ENCODE measurements at regions not wholly inside any gene's neighbourhood (a gene's known extent, or its start where the extent isn't known, plus 50 kb on each side); places are given as distances from the start of the nearest gene placed in this dataset.

GRCh38 chr4:31065086-31065485 lies 344.9 kb downstream of the PCDH7 start:
- Histone ChIP-seq H3K14ac (ENCODE audit: low read length in 2 of 2) (no peak overlapping the region), H4K91ac (ENCODE audit: low read length) (no peak overlapping the region), H2BK12ac (ENCODE audit: low read length in 2 of 2) (no peak overlapping the region), H2BK5ac (ENCODE audit: low read depth, low read length, poor library complexity, severe bottlenecking) (no peak overlapping the region), H3K27ac (ENCODE audit: low read length, poor library complexity, severe bottlenecking) (no peak overlapping the region), H3K18ac (ENCODE audit: low read depth in 1 of 2, low read length in 2 of 2) (no peak overlapping the region), H2BK120ac (ENCODE audit: low read depth, low read length) (no peak overlapping the region), H3K4me2 (ENCODE audit: low read length, poor library complexity, severe bottlenecking) (no peak overlapping the region), H3K23ac (ENCODE audit: low read length in 2 of 2) (no peak overlapping the region), H2BK15ac (ENCODE audit: low read depth, poor library complexity, severe bottlenecking) (no peak overlapping the region), H3K4me1 (ENCODE audit: control insufficient read depth, insufficient read depth, low read depth, low read length) (no peaks in the 10 kb centered on the region), H3K9me3 (ENCODE audit: control insufficient read depth, low read length) (no peaks in the 10 kb centered on the region), H3K27me3 (ENCODE audit: control insufficient read depth in 1 of 2, insufficient read depth in 1 of 2, low read length in 2 of 2) (no peaks in the 10 kb centered on the region), H3K36me3 (ENCODE audit: control insufficient read depth in 1 of 2, insufficient read depth in 2 of 2, low read depth in 1 of 2, low read length in 2 of 2) (no peaks in the 10 kb centered on the region), H4K8ac (ENCODE audit: low read length) (no peak overlapping the region), H2AK5ac (ENCODE audit: low read length, severe bottlenecking) (no peak overlapping the region), H3K79me1 (replicated peaks; ENCODE audit: low read length, poor library complexity, severe bottlenecking) (no peaks in the 10 kb centered on the region), H3K9ac (ENCODE audit: low read length) (no peak overlapping the region), H3K4ac (ENCODE audit: low read depth in 1 of 2, low read length in 2 of 2) (no peak overlapping the region), H2AFZ (ENCODE audit: low read depth, low read length) (no peak overlapping the region), H3K4me3 (ENCODE audit: insufficient read depth in 1 of 2, low read depth in 1 of 2, low read length in 2 of 2) (no peak overlapping the region)
- no peak for DNase-seq
- WGBS = 91% methylated on average over 3 of the region's 3 CpGs

GRCh38 chr4:31068257-31069075 lies 348.3 kb downstream of the PCDH7 start:
- no peaks in the 10 kb centered on the region for H3K27me3 ChIP-seq (ENCODE audit: control insufficient read depth in 1 of 2, insufficient read depth in 1 of 2, low read length in 2 of 2)
- H3K36me3 ChIP-seq (ENCODE audit: control insufficient read depth in 1 of 2, insufficient read depth in 2 of 2, low read depth in 1 of 2, low read length in 2 of 2) = no peaks in the 10 kb centered on the region
- H2BK15ac ChIP-seq (ENCODE audit: low read depth, poor library complexity, severe bottlenecking) = no peak overlapping the region
- no peak overlapping the region for H2BK12ac ChIP-seq (ENCODE audit: low read length in 2 of 2)
- no peak overlapping the region for H2BK5ac ChIP-seq (ENCODE audit: low read depth, low read length, poor library complexity, severe bottlenecking)
- WGBS = 91% methylated on average over 8 of the region's 11 CpGs
- no peaks in the 10 kb centered on the region for H3K79me1 ChIP-seq (replicated peaks; ENCODE audit: low read length, poor library complexity, severe bottlenecking)
- DNase-seq = peak; percentile 30
- H3K14ac ChIP-seq (ENCODE audit: low read length in 2 of 2) = no peak overlapping the region
- no peak overlapping the region for H2AFZ ChIP-seq (ENCODE audit: low read depth, low read length)
- H3K27ac ChIP-seq (ENCODE audit: low read length, poor library complexity, severe bottlenecking) = no peak overlapping the region
- no peak overlapping the region for H3K4ac ChIP-seq (ENCODE audit: low read depth in 1 of 2, low read length in 2 of 2)
- H3K4me1 ChIP-seq (ENCODE audit: control insufficient read depth, insufficient read depth, low read depth, low read length) = no peaks in the 10 kb centered on the region
- no peak overlapping the region for H2BK120ac ChIP-seq (ENCODE audit: low read depth, low read length)
- no peak overlapping the region for H3K18ac ChIP-seq (ENCODE audit: low read depth in 1 of 2, low read length in 2 of 2)
- H3K4me3 ChIP-seq (ENCODE audit: insufficient read depth in 1 of 2, low read depth in 1 of 2, low read length in 2 of 2) = no peak overlapping the region
- H4K8ac ChIP-seq (ENCODE audit: low read length) = no peak overlapping the region
- H3K9ac ChIP-seq (ENCODE audit: low read length) = no peak overlapping the region
- H3K23ac ChIP-seq (ENCODE audit: low read length in 2 of 2) = no peak overlapping the region
- peak overlapping the region; percentile 1 for H3K4me2 ChIP-seq (ENCODE audit: low read length, poor library complexity, severe bottlenecking)
- no peak overlapping the region for H2AK5ac ChIP-seq (ENCODE audit: low read length, severe bottlenecking)
- no peaks in the 10 kb centered on the region for H3K9me3 ChIP-seq (ENCODE audit: control insufficient read depth, low read length)
- no peak overlapping the region for H4K91ac ChIP-seq (ENCODE audit: low read length)

DNA sequence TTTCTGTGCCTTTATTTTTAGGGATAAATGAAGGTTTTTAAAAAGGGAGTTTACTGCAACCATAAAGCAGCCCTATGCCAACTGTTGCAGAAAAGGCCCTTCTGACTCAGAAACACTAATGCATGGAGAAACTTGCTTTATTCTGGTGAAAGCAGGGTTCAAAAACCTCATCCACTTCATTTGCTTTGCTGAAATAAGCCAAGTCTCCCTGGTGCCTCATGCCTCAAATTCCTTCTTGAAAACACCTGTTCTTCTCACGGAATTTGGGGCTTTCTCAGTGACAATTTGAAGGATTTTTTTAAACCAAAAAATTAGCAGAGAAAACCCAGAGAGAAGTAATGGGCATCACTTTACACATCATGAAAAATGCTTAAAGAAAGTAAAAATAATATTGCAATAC lies 349.0 kb downstream of the PCDH7 start:
- Histone ChIP-seq H4K91ac (ENCODE audit: low read length) (no peak overlapping the region), H3K4me2 (ENCODE audit: low read length, poor library complexity, severe bottlenecking) (no peak overlapping the region)
- 57% methylated on average over 1 of the region's 1 CpG for WGBS

GRCh38 chr4:31071508-31072486 lies 351.6 kb downstream of the PCDH7 start:
- Histone ChIP-seq H3K4me3 (ENCODE audit: insufficient read depth in 1 of 2, low read depth in 1 of 2, low read length in 2 of 2) (no peak overlapping the region), H3K18ac (ENCODE audit: low read depth in 1 of 2, low read length in 2 of 2) (no peak overlapping the region), H3K9me3 (ENCODE audit: control insufficient read depth, low read length) (no peaks in the 10 kb centered on the region), H3K14ac (ENCODE audit: low read length in 2 of 2) (no peak overlapping the region), H3K27ac (ENCODE audit: low read length, poor library complexity, severe bottlenecking) (no peak overlapping the region), H2BK12ac (ENCODE audit: low read length in 2 of 2) (no peak overlapping the region), H3K79me1 (replicated peaks; ENCODE audit: low read length, poor library complexity, severe bottlenecking) (no peaks in the 10 kb centered on the region), H2BK15ac (ENCODE audit: low read depth, poor library complexity, severe bottlenecking) (no peak overlapping the region), H4K91ac (ENCODE audit: low read length) (no peak overlapping the region), H2AK5ac (ENCODE audit: low read length, severe bottlenecking) (no peak overlapping the region), H2BK120ac (ENCODE audit: low read depth, low read length) (no peak overlapping the region), H3K36me3 (ENCODE audit: control insufficient read depth in 1 of 2, insufficient read depth in 2 of 2, low read depth in 1 of 2, low read length in 2 of 2) (no peaks in the 10 kb centered on the region), H2AFZ (ENCODE audit: low read depth, low read length) (no peak overlapping the region), H3K27me3 (ENCODE audit: control insufficient read depth in 1 of 2, insufficient read depth in 1 of 2, low read length in 2 of 2) (no peaks in the 10 kb centered on the region), H3K4me2 (ENCODE audit: low read length, poor library complexity, severe bottlenecking) (no peak overlapping the region), H3K23ac (ENCODE audit: low read length in 2 of 2) (no peak overlapping the region), H3K4ac (ENCODE audit: low read depth in 1 of 2, low read length in 2 of 2) (no peak overlapping the region), H3K4me1 (ENCODE audit: control insufficient read depth, insufficient read depth, low read depth, low read length) (no peaks in the 10 kb centered on the region), H3K9ac (ENCODE audit: low read length) (no peak overlapping the region), H4K8ac (ENCODE audit: low read length) (no peak overlapping the region), H2BK5ac (ENCODE audit: low read depth, low read length, poor library complexity, severe bottlenecking) (no peak overlapping the region)
- WGBS = no CpG with 5 or more reads among the region's 3 CpGs
- no peak for DNase-seq

More for the DNA sequence above, 349.0 kb downstream of the PCDH7 start:
- no peak overlapping the region for H2AFZ ChIP-seq (ENCODE audit: low read depth, low read length)
- H3K4me3 ChIP-seq (ENCODE audit: insufficient read depth in 1 of 2, low read depth in 1 of 2, low read length in 2 of 2) = no peak overlapping the region
- H4K8ac ChIP-seq (ENCODE audit: low read length) = no peak overlapping the region
- no peak overlapping the region for H2BK120ac ChIP-seq (ENCODE audit: low read depth, low read length)
- no peak overlapping the region for H3K18ac ChIP-seq (ENCODE audit: low read depth in 1 of 2, low read length in 2 of 2)
- no peak overlapping the region for H3K23ac ChIP-seq (ENCODE audit: low read length in 2 of 2)
- no peak overlapping the region for H2BK15ac ChIP-seq (ENCODE audit: low read depth, poor library complexity, severe bottlenecking)
- H3K79me1 ChIP-seq (replicated peaks; ENCODE audit: low read length, poor library complexity, severe bottlenecking) = no peaks in the 10 kb centered on the region
- no peak overlapping the region for H2BK5ac ChIP-seq (ENCODE audit: low read depth, low read length, poor library complexity, severe bottlenecking)
- no peak overlapping the region for H3K14ac ChIP-seq (ENCODE audit: low read length in 2 of 2)
- H3K27ac ChIP-seq (ENCODE audit: low read length, poor library complexity, severe bottlenecking) = no peak overlapping the region
- no peaks in the 10 kb centered on the region for H3K4me1 ChIP-seq (ENCODE audit: control insufficient read depth, insufficient read depth, low read depth, low read length)
- no peaks in the 10 kb centered on the region for H3K27me3 ChIP-seq (ENCODE audit: control insufficient read depth in 1 of 2, insufficient read depth in 1 of 2, low read length in 2 of 2)
- H3K9ac ChIP-seq (ENCODE audit: low read length) = no peak overlapping the region
- DNase-seq = no peak
- H3K36me3 ChIP-seq (ENCODE audit: control insufficient read depth in 1 of 2, insufficient read depth in 2 of 2, low read depth in 1 of 2, low read length in 2 of 2) = no peaks in the 10 kb centered on the region
- H3K4ac ChIP-seq (ENCODE audit: low read depth in 1 of 2, low read length in 2 of 2) = no peak overlapping the region
- H2AK5ac ChIP-seq (ENCODE audit: low read length, severe bottlenecking) = no peak overlapping the region
- H2BK12ac ChIP-seq (ENCODE audit: low read length in 2 of 2) = no peak overlapping the region
- no peaks in the 10 kb centered on the region for H3K9me3 ChIP-seq (ENCODE audit: control insufficient read depth, low read length)
